Jurkat, Clone E6-1 (cell line): ENCODE measurements at regions not wholly inside any gene's neighbourhood (a gene's known extent, or its start where the extent isn't known, plus 50 kb on each side); places are given as distances from the start of the nearest gene placed in this dataset.
"Not testable (repeated sequence)": the region's sequence is repeated elsewhere in the genome, so short reads cannot be mapped to it uniquely, and the experiment has no call there.

Experiments used
- DNase-seq: peaks from one replicate; pipeline ENCODE4 v3.0.0-alpha.2; 2011; ENCODE audit warnings: low read depth, low spot score
- H3K4me3 ChIP-seq: 2 replicates; pipeline ENCODE4 v1.5.1; 2011; ENCODE audit warnings: mild to moderate bottlenecking, low read length, control low read depth, moderate library complexity

GRCh38 chr6:145278163-145278807 lies 457.0 kb downstream of the EPM2A start:
- no peak for DNase-seq
- no peak overlapping the region for H3K4me3 ChIP-seq

- no peak overlapping the region for H3K4me3 ChIP-seq
- DNase-seq, result no peak
These were observed 455.8 kb downstream of the EPM2A start for GRCh38 chr6:145279551-145279950.

GRCh38 chr6:145279993-145280392 lies 455.3 kb downstream of the EPM2A start:
- H3K4me3 ChIP-seq, result no peak overlapping the region
- DNase-seq, result no peak

- DNase-seq, H3K4me3 ChIP-seq: not testable (repeated sequence)
These were observed 452.1 kb downstream of the EPM2A start for GRCh38 chr6:145283209-145283608.

- no peak overlapping the region for H3K4me3 ChIP-seq
- no peak for DNase-seq
These were observed 451.5 kb downstream of the EPM2A start for GRCh38 chr6:145283856-145284255.

GRCh38 chr6:145286916-145287315 lies 448.4 kb downstream of the EPM2A start:
- DNase-seq, result no peak
- no peak overlapping the region for H3K4me3 ChIP-seq

GRCh38 chr6:145289573-145289972 lies 445.7 kb downstream of the EPM2A start:
- no peak for DNase-seq
- H3K4me3 ChIP-seq, result no peak overlapping the region

GRCh38 chr6:145290122-145290521 lies 445.2 kb downstream of the EPM2A start:
- no peak overlapping the region for H3K4me3 ChIP-seq
- DNase-seq, result no peak

- no peak for DNase-seq
These were observed 443.3 kb downstream of the EPM2A start for GRCh38 chr6:145292066-145292465.

GRCh38 chr6:145294942-145295341 lies 440.4 kb downstream of the EPM2A start:
- DNase-seq, result no peak

More at GRCh38 chr6:145292066-145292465, 443.3 kb downstream of the EPM2A start:
- no peak overlapping the region for H3K4me3 ChIP-seq

GRCh38 chr6:145295746-145296145 lies 439.6 kb downstream of the EPM2A start:
- no peak for DNase-seq
- no peak overlapping the region for H3K4me3 ChIP-seq

More at GRCh38 chr6:145294942-145295341, 440.4 kb downstream of the EPM2A start:
- H3K4me3 ChIP-seq, result no peak overlapping the region

GRCh38 chr6:145305670-145306069 lies 429.6 kb downstream of the EPM2A start:
- DNase-seq, result no peak
- no peak overlapping the region for H3K4me3 ChIP-seq

- H3K4me3 ChIP-seq, result no peak overlapping the region
- no peak for DNase-seq
These were observed 428.8 kb downstream of the EPM2A start for GRCh38 chr6:145306489-145306888.

- no peak overlapping the region for H3K4me3 ChIP-seq
- no peak for DNase-seq
These were observed 425.3 kb downstream of the EPM2A start for GRCh38 chr6:145309842-145310535.

- DNase-seq, result no peak
These were observed 422.8 kb downstream of the EPM2A start for GRCh38 chr6:145312481-145312880.

GRCh38 chr6:145313041-145313855 lies 422.1 kb downstream of the EPM2A start:
- H3K4me3 ChIP-seq, result no peak overlapping the region
- no peak for DNase-seq

More at GRCh38 chr6:145312481-145312880, 422.8 kb downstream of the EPM2A start:
- no peak overlapping the region for H3K4me3 ChIP-seq

GRCh38 chr6:145315982-145316600 lies 419.2 kb downstream of the EPM2A start:
- no peak for DNase-seq
- H3K4me3 ChIP-seq, result no peak overlapping the region

GRCh38 chr6:145318952-145319351 lies 416.4 kb downstream of the EPM2A start:
- DNase-seq, result no peak
- H3K4me3 ChIP-seq, result no peak overlapping the region

- DNase-seq, result no peak
These were observed 415.7 kb downstream of the EPM2A start for GRCh38 chr6:145319605-145320004.

More at GRCh38 chr6:145319605-145320004, 415.7 kb downstream of the EPM2A start:
- H3K4me3 ChIP-seq, result no peak overlapping the region
